H9 (cell line): ENCODE measurements at regions not wholly inside any gene's neighbourhood (a gene's known extent, or its start where the extent isn't known, plus 50 kb on each side); places are given as distances from the start of the nearest gene placed in this dataset.

Source experiments
- DNase-seq: peaks from one replicate; pipeline ENCODE4 v3.0.0-alpha.2; 2017
- H2AFZ ChIP-seq: one replicate; pipeline ENCODE4 v1.6.1; 2013; ENCODE audit warnings: mild to moderate bottlenecking, low read length, control low read depth, moderate library complexity
- H2AK5ac ChIP-seq: 2 replicates; pipeline ENCODE4 v1.6.1; 2013; ENCODE audit warnings: low read length, control low read depth, mixed read lengths; ENCODE audit not compliant: insufficient read length
- H2BK120ac ChIP-seq: one replicate; pipeline ENCODE4 v1.6.1; 2013; ENCODE audit warnings: low read depth, mild to moderate bottlenecking, low read length, control low read depth, inconsistent platforms; ENCODE audit not compliant: poor library complexity, severe bottlenecking
- H2BK12ac ChIP-seq: 2 replicates; pipeline ENCODE4 v1.6.1; 2013; ENCODE audit warnings: low read length, control low read depth, mixed read lengths, low read depth; ENCODE audit not compliant: insufficient read length
- H2BK15ac ChIP-seq: 2 replicates; pipeline ENCODE4 v1.6.1; 2013; ENCODE audit warnings: low read depth, low read length, control low read depth
- H2BK20ac ChIP-seq: one replicate; pipeline ENCODE4 v1.6.1; 2013; ENCODE audit warnings: low read depth, mild to moderate bottlenecking, low read length, control low read depth, inconsistent platforms; ENCODE audit not compliant: poor library complexity, severe bottlenecking
- H2BK5ac ChIP-seq: 2 replicates; pipeline ENCODE4 v1.6.1; 2013; ENCODE audit warnings: low read length, control low read depth, mixed read lengths; ENCODE audit not compliant: insufficient read length
- H3K14ac ChIP-seq: 2 replicates; pipeline ENCODE4 v1.6.1; 2013; ENCODE audit warnings: low read length, control low read depth; ENCODE audit not compliant: insufficient read depth
- H3K18ac ChIP-seq: 2 replicates; pipeline ENCODE4 v1.6.1; 2013; ENCODE audit warnings: low read depth, mild to moderate bottlenecking, mixed read lengths, low read length, control low read depth; ENCODE audit not compliant: insufficient read length
- H3K23ac ChIP-seq: 2 replicates; pipeline ENCODE4 v1.6.1; 2013; ENCODE audit warnings: low read length, control low read depth, mixed read lengths, low read depth; ENCODE audit not compliant: insufficient read length
- H3K23me2 ChIP-seq: 2 replicates; pipeline ENCODE4 v1.6.1; 2013; ENCODE audit warnings: low read depth, mild to moderate bottlenecking, mixed read lengths, low read length, control low read depth; ENCODE audit not compliant: insufficient read length, poor library complexity, severe bottlenecking
- H3K27ac ChIP-seq: 2 replicates; pipeline ENCODE4 v1.5.1; 2013; ENCODE audit warnings: low read length, control low read depth, mixed read lengths, low read depth; ENCODE audit not compliant: insufficient read length
- H3K27me3 ChIP-seq: 2 replicates; pipeline ENCODE4 v1.6.1; 2013; ENCODE audit warnings: low read length, control low read depth, inconsistent platforms; ENCODE audit not compliant: insufficient read depth
- H3K4ac ChIP-seq: 2 replicates; pipeline ENCODE4 v1.6.1; 2013; ENCODE audit warnings: low read depth, mild to moderate bottlenecking, control low read depth, inconsistent platforms, low read length, moderate library complexity
- H3K4me1 ChIP-seq: 2 replicates; pipeline ENCODE4 v1.6.1; 2013; ENCODE audit warnings: low read length, control low read depth, inconsistent platforms; ENCODE audit not compliant: insufficient read depth
- H3K4me2 ChIP-seq: 2 replicates; pipeline ENCODE4 v1.6.1; 2013; ENCODE audit warnings: low read length, control low read depth, mixed read lengths; ENCODE audit not compliant: insufficient read length, insufficient read depth
- H3K56ac ChIP-seq: 2 replicates; pipeline ENCODE4 v1.6.1; 2013; ENCODE audit warnings: low read depth, mild to moderate bottlenecking, mixed read lengths, low read length, control low read depth; ENCODE audit not compliant: insufficient read length
- H3K79me1 ChIP-seq: 2 replicates; pipeline ENCODE4 v1.6.1; 2013; ENCODE audit warnings: low read depth, mild to moderate bottlenecking, moderate library complexity, low read length, control low read depth, inconsistent platforms; ENCODE audit not compliant: insufficient read depth, poor library complexity, severe bottlenecking
- H3K79me2 ChIP-seq: 2 replicates; pipeline ENCODE4 v1.6.1; 2013; ENCODE audit warnings: low read length, control low read depth, inconsistent platforms; ENCODE audit not compliant: insufficient read depth
- H3K9ac ChIP-seq: 2 replicates; pipeline ENCODE4 v1.6.1; 2013; ENCODE audit warnings: low read length, control low read depth, mixed read lengths; ENCODE audit not compliant: insufficient read length; ENCODE audit errors: extremely low read depth
- H3K9me3 ChIP-seq: one replicate; pipeline ENCODE4 v1.6.1; 2013; ENCODE audit warnings: low read depth, low read length, inconsistent platforms; ENCODE audit not compliant: control insufficient read depth
- H3T11ph ChIP-seq: one replicate; pipeline ENCODE4 v1.6.1; 2013; ENCODE audit warnings: mild to moderate bottlenecking, low read length, control low read depth, inconsistent platforms
- H4K20me1 ChIP-seq: one replicate; pipeline ENCODE4 v1.6.1; 2013; ENCODE audit not compliant: control insufficient read depth, insufficient read length, insufficient read depth
- H4K5ac ChIP-seq: 2 replicates; pipeline ENCODE4 v1.6.1; 2013; ENCODE audit warnings: low read depth, mild to moderate bottlenecking, mixed read lengths, low read length, control low read depth; ENCODE audit not compliant: insufficient read length
- H4K8ac ChIP-seq: replicated peaks from 2 replicates; pipeline ENCODE4 v1.6.1; 2013; ENCODE audit warnings: low read length, control low read depth, mixed read lengths, low read depth; ENCODE audit not compliant: insufficient read length
- H4K91ac ChIP-seq: 2 replicates; pipeline ENCODE4 v1.6.1; 2013; ENCODE audit warnings: low read depth, mild to moderate bottlenecking, moderate library complexity, mixed read lengths, low read length, control low read depth; ENCODE audit not compliant: insufficient read length
- H3K27ac Mint-ChIP-seq, 3 experiments: 2 replicates in 2 of 3; 3 replicates in 1 of 3; pipeline ENCODE4 v1.8.0; 2020 to 2021; ENCODE audit warnings: mixed read lengths in 3 of 3, mild to moderate bottlenecking in 1 of 3, moderate library complexity in 1 of 3
- H3K27me3 Mint-ChIP-seq: 2 replicates; pipeline ENCODE4 v1.8.0; 2021; ENCODE audit warnings: low read depth, mild to moderate bottlenecking, moderate library complexity, mixed read lengths
- H3K36me3 Mint-ChIP-seq, 3 experiments: 2 replicates in 2 of 3; 3 replicates in 1 of 3; pipeline ENCODE4 v1.8.0; 2020 to 2021; ENCODE audit warnings: low read depth in 3 of 3, mixed read lengths in 3 of 3; ENCODE audit not compliant: insufficient read depth in 1 of 3
- H3K4me1 Mint-ChIP-seq, 2 experiments: 2 replicates each; pipeline ENCODE4 v1.8.0; 2020; ENCODE audit warnings: mixed read lengths in 2 of 2
- H3K4me3 Mint-ChIP-seq, 2 experiments: 2 replicates in 1 of 2; 3 replicates in 1 of 2; pipeline ENCODE4 v1.8.0; 2020 to 2021; ENCODE audit warnings: mild to moderate bottlenecking in 2 of 2, mixed read lengths in 2 of 2, moderate library complexity in 1 of 2
- H3K9me3 Mint-ChIP-seq, 2 experiments: 2 replicates in 1 of 2; 3 replicates in 1 of 2; pipeline ENCODE4 v1.8.0; 2020; ENCODE audit warnings: mild to moderate bottlenecking in 2 of 2, mixed read lengths in 2 of 2, moderate library complexity in 1 of 2
- WGBS: extraction: QIAGEN DNeasy Blood & Tissue Kit; methylation state at CpG from one replicate; pipeline ENCODE4 v1.1.7; 2013; ENCODE audit warnings: missing lambda C conversion rate, low lambda C conversion rate, mixed read lengths; ENCODE audit not compliant: insufficient read length; ENCODE audit errors: extremely low coverage; 5-methylcytosine and 5-hydroxymethylcytosine counted together
- TF ChIP-seq, protein P1 (sequence below): fragments of 200-600 bp; sonication (generic); conservative IDR thresholded peaks from 3 replicates; pipeline ENCODE4 v1.8.0; 2021; ENCODE audit warnings: antibody characterized with exemption, mild to moderate bottlenecking

DNA sequence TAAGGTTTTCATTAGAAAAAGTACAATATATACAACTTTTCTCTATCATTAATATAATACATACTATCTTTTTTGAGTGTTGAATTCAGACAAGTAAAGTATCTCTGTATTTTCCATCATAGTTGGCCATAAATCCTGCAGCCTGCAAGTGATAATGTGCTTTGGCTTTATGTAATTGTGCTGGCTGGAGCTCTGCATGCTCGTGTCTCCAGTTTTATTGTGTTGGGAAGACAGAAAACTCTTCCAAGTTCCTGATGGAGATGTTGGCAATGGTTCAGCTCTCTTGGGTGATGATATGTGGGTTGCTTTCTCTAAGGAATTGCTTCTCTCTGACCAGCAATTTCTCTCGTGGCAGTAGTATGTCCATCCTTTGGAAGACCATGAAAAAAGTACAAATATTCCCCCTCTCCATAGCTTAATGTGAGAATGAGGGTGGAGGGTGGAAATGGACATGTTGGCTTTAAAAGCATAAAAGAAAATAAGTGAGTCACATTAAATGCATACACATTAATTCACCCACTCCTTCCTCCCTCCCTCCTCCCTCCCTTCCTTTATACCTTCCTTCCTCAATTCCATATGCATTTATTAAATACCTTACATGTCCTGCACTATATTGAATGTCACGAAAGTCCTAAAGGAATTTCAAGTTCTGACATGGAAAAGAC, 344.2 kb downstream of the MTX2 start:
- Histone ChIP-seq H4K91ac (no peak overlapping the region), H3K9me3 (no peaks in the 10 kb centered on the region), H2BK20ac (no peak overlapping the region), H4K5ac (no peak overlapping the region), H3T11ph (no peak overlapping the region), H3K18ac (no peak overlapping the region), H3K4ac (no peak overlapping the region), H3K23ac (no peak overlapping the region), H2BK12ac (no peak overlapping the region), H2AFZ (no peak overlapping the region), H3K27ac (no peak overlapping the region), H3K9ac (no peak overlapping the region), H4K20me1 (no peaks in the 10 kb centered on the region), H2BK5ac (no peak overlapping the region), H3K79me2 (no peaks in the 10 kb centered on the region), H3K23me2 (no peaks in the 10 kb centered on the region), H2BK120ac (no peak overlapping the region), H3K56ac (no peak overlapping the region), H3K27me3 (no peaks in the 10 kb centered on the region), H3K4me1 (no peaks in the 10 kb centered on the region), H3K4me2 (no peak overlapping the region), H2BK15ac (no peak overlapping the region), H3K14ac (no peak overlapping the region), H3K79me1 (no peaks in the 10 kb centered on the region), H2AK5ac (no peak overlapping the region), H4K8ac (no peak overlapping the region)
- no peaks in the 10 kb centered on the region for H3K4me1 Mint-ChIP-seq
- peaks cover 10% of the 10 kb centered on the region for H3K27me3 Mint-ChIP-seq
- no peaks in the 10 kb centered on the region for H3K36me3 Mint-ChIP-seq
- H3K9me3 Mint-ChIP-seq: no peaks in the 10 kb centered on the region
- TF ChIP-seq, protein P1, sequence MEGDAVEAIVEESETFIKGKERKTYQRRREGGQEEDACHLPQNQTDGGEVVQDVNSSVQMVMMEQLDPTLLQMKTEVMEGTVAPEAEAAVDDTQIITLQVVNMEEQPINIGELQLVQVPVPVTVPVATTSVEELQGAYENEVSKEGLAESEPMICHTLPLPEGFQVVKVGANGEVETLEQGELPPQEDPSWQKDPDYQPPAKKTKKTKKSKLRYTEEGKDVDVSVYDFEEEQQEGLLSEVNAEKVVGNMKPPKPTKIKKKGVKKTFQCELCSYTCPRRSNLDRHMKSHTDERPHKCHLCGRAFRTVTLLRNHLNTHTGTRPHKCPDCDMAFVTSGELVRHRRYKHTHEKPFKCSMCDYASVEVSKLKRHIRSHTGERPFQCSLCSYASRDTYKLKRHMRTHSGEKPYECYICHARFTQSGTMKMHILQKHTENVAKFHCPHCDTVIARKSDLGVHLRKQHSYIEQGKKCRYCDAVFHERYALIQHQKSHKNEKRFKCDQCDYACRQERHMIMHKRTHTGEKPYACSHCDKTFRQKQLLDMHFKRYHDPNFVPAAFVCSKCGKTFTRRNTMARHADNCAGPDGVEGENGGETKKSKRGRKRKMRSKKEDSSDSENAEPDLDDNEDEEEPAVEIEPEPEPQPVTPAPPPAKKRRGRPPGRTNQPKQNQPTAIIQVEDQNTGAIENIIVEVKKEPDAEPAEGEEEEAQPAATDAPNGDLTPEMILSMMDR: no peak
- DNase-seq: no peak
- H3K27ac Mint-ChIP-seq: no peak overlapping the region
- no peak overlapping the region for H3K4me3 Mint-ChIP-seq
- no CpG with 5 or more reads among the region's 3 CpGs for WGBS
